GM23338 (cell line): ENCODE measurements at regions not wholly inside any gene's neighbourhood (a gene's known extent, or its start where the extent isn't known, plus 50 kb on each side); places are given as distances from the start of the nearest gene placed in this dataset.

Experiments used
- ATAC-seq: fragments of 200-7000 bp; cut with Tn5 transposase; 3 replicates; pipeline ENCODE4 v1.9.1; 2020
- DNase-seq: peaks from one replicate; pipeline ENCODE4 v3.0.0-alpha.2; 2015; ENCODE audit warnings: low spot score
- H2AFZ ChIP-seq: fragments of 200-600 bp; sonication (generic); 2 replicates; pipeline ENCODE4 v1.8.0; 2016; ENCODE audit warnings: antibody characterized with exemption, mild to moderate bottlenecking, moderate library complexity
- H3F3A ChIP-seq: fragments of 200-600 bp; sonication (generic); replicated peaks from 2 replicates; pipeline ENCODE4 v1.8.0; 2017; ENCODE audit warnings: antibody characterized with exemption, mixed run types, low read depth
- H3K27ac ChIP-seq: fragments of 200-600 bp; sonication (generic); 2 replicates; pipeline ENCODE4 v1.6.1; 2016; ENCODE audit warnings: low read depth
- H3K27me3 ChIP-seq: fragments of 200-600 bp; sonication (generic); 2 replicates; pipeline ENCODE4 v1.8.0; 2016; ENCODE audit warnings: mild to moderate bottlenecking, mixed run types, moderate library complexity; ENCODE audit not compliant: insufficient read depth
- H3K36me3 ChIP-seq: fragments of 200-600 bp; sonication (generic); 2 replicates; pipeline ENCODE4 v1.8.0; 2016; ENCODE audit warnings: mild to moderate bottlenecking; ENCODE audit not compliant: insufficient read depth
- H3K4me1 ChIP-seq: fragments of 200-600 bp; sonication (generic); 2 replicates; pipeline ENCODE4 v1.8.0; 2016; ENCODE audit warnings: mild to moderate bottlenecking, moderate library complexity; ENCODE audit not compliant: insufficient read depth
- H3K4me2 ChIP-seq: fragments of 200-600 bp; sonication (generic); 2 replicates; pipeline ENCODE4 v1.7.1; 2017; ENCODE audit warnings: mixed run types
- H3K4me3 ChIP-seq: fragments of 200-600 bp; sonication (generic); 2 replicates; pipeline ENCODE4 v1.6.1; 2016; ENCODE audit warnings: mixed run types
- H3K79me2 ChIP-seq: fragments of 200-600 bp; sonication (generic); replicated peaks from 2 replicates; pipeline ENCODE4 v1.8.0; 2017; ENCODE audit warnings: mild to moderate bottlenecking; ENCODE audit not compliant: insufficient read depth
- H3K9me2 ChIP-seq: fragments of 200-600 bp; sonication (generic); 2 replicates; pipeline ENCODE4 v1.8.0; 2017; ENCODE audit not compliant: insufficient read depth
- H4K20me1 ChIP-seq: fragments of 200-600 bp; sonication (generic); replicated peaks from 2 replicates; pipeline ENCODE4 v1.8.0; 2017; ENCODE audit warnings: mild to moderate bottlenecking; ENCODE audit not compliant: insufficient read depth
- H3K27ac Mint-ChIP-seq: 2 replicates; pipeline ENCODE4 v1.8.0; 2020; ENCODE audit warnings: inconsistent platforms, mild to moderate bottlenecking, moderate library complexity, mixed read lengths
- H3K27me3 Mint-ChIP-seq: 3 replicates; pipeline ENCODE4 v1.8.0; 2022; ENCODE audit warnings: low read depth, mild to moderate bottlenecking, moderate library complexity, mixed read lengths, inconsistent platforms; ENCODE audit not compliant: insufficient read depth, poor library complexity
- H3K36me3 Mint-ChIP-seq: 3 replicates; pipeline ENCODE4 v1.8.0; 2021; ENCODE audit warnings: low read depth, mild to moderate bottlenecking, inconsistent platforms, moderate library complexity, mixed read lengths
- H3K4me1 Mint-ChIP-seq: 3 replicates; pipeline ENCODE4 v1.8.0; 2020; ENCODE audit warnings: mild to moderate bottlenecking, inconsistent platforms, mixed read lengths
- H3K4me3 Mint-ChIP-seq: 3 replicates; pipeline ENCODE4 v1.8.0; 2021; ENCODE audit warnings: moderate library complexity, mild to moderate bottlenecking, inconsistent platforms, mixed read lengths
- H3K9me3 Mint-ChIP-seq: 3 replicates; pipeline ENCODE4 v1.8.0; 2020; ENCODE audit warnings: moderate library complexity, mild to moderate bottlenecking, inconsistent platforms, mixed read lengths
- CREB1 ChIP-seq: fragments of 250-450 bp; sonication (Bioruptor Pico); IDR thresholded peaks from 2 replicates; pipeline ENCODE4 v1.5.0; 2020; ENCODE audit warnings: low read depth, mild to moderate bottlenecking, moderate library complexity
- EZH2 ChIP-seq: fragments of 200-600 bp; sonication (generic); IDR thresholded peaks from one replicate; pipeline ENCODE4 v1.8.0; 2017; ENCODE audit warnings: antibody characterized with exemption, mild to moderate bottlenecking, low read depth; ENCODE audit not compliant: unreplicated experiment
- EZH2phosphoT487 ChIP-seq: fragments of 200-600 bp; sonication (generic); IDR thresholded peaks from one replicate; pipeline ENCODE4 v1.8.1; 2018; ENCODE audit warnings: antibody characterized with exemption; ENCODE audit not compliant: unreplicated experiment
- JUNB ChIP-seq: IDR thresholded peaks from one replicate; pipeline ENCODE4 v1.6.1; 2016; ENCODE audit warnings: antibody characterized with exemption; ENCODE audit not compliant: unreplicated experiment
- NANOG ChIP-seq: IDR thresholded peaks from 2 replicates; pipeline ENCODE4 v1.6.1; 2016; ENCODE audit warnings: antibody characterized with exemption, borderline replicate concordance
- POLR2AphosphoS5 ChIP-seq: IDR thresholded peaks from 2 replicates; pipeline ENCODE4 v1.6.1; 2016; ENCODE audit warnings: antibody characterized with exemption, low read depth
- ZNF114 ChIP-seq: fragments of 250-450 bp; sonication (Bioruptor Pico); IDR thresholded peaks from 2 replicates; pipeline ENCODE4 v1.5.0; 2020; ENCODE audit warnings: mild to moderate bottlenecking, moderate library complexity
- ZNF331 ChIP-seq: fragments of 250-450 bp; sonication (Bioruptor Pico); IDR thresholded peaks from 2 replicates; pipeline ENCODE4 v1.5.0; 2020; ENCODE audit warnings: low read depth, mild to moderate bottlenecking, moderate library complexity
- TF ChIP-seq, protein P1 (sequence below): fragments of 250-450 bp; sonication (Bioruptor Pico); IDR thresholded peaks from 2 replicates; pipeline ENCODE4 v1.5.0; 2020; ENCODE audit warnings: mild to moderate bottlenecking, moderate library complexity
- TF ChIP-seq, protein P2 (sequence below): IDR thresholded peaks from one replicate; pipeline ENCODE4 v1.6.1; 2018; ENCODE audit warnings: antibody characterized with exemption; ENCODE audit not compliant: unreplicated experiment

DNA sequence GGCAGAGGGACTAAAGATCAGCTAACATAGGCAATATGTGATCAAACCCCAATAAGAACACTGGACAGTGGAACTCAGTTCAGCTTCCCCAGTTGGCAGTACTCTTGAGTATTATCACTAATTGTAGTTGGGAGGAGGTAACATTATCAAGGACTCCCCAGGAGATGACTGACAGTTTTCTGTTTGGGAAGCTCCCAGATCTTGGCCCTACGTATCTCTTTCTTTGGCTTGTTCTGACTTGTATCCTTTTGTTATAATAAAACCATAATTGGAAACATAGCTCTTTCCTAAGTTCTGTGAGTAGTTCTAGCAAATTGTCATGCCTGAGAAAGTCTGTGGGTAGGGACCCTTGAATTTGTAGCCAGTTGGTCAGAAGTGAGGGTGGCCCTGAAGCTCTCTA, 316.4 kb downstream of the ZNF621 start (continued):
- TF ChIP-seq, protein P1, sequence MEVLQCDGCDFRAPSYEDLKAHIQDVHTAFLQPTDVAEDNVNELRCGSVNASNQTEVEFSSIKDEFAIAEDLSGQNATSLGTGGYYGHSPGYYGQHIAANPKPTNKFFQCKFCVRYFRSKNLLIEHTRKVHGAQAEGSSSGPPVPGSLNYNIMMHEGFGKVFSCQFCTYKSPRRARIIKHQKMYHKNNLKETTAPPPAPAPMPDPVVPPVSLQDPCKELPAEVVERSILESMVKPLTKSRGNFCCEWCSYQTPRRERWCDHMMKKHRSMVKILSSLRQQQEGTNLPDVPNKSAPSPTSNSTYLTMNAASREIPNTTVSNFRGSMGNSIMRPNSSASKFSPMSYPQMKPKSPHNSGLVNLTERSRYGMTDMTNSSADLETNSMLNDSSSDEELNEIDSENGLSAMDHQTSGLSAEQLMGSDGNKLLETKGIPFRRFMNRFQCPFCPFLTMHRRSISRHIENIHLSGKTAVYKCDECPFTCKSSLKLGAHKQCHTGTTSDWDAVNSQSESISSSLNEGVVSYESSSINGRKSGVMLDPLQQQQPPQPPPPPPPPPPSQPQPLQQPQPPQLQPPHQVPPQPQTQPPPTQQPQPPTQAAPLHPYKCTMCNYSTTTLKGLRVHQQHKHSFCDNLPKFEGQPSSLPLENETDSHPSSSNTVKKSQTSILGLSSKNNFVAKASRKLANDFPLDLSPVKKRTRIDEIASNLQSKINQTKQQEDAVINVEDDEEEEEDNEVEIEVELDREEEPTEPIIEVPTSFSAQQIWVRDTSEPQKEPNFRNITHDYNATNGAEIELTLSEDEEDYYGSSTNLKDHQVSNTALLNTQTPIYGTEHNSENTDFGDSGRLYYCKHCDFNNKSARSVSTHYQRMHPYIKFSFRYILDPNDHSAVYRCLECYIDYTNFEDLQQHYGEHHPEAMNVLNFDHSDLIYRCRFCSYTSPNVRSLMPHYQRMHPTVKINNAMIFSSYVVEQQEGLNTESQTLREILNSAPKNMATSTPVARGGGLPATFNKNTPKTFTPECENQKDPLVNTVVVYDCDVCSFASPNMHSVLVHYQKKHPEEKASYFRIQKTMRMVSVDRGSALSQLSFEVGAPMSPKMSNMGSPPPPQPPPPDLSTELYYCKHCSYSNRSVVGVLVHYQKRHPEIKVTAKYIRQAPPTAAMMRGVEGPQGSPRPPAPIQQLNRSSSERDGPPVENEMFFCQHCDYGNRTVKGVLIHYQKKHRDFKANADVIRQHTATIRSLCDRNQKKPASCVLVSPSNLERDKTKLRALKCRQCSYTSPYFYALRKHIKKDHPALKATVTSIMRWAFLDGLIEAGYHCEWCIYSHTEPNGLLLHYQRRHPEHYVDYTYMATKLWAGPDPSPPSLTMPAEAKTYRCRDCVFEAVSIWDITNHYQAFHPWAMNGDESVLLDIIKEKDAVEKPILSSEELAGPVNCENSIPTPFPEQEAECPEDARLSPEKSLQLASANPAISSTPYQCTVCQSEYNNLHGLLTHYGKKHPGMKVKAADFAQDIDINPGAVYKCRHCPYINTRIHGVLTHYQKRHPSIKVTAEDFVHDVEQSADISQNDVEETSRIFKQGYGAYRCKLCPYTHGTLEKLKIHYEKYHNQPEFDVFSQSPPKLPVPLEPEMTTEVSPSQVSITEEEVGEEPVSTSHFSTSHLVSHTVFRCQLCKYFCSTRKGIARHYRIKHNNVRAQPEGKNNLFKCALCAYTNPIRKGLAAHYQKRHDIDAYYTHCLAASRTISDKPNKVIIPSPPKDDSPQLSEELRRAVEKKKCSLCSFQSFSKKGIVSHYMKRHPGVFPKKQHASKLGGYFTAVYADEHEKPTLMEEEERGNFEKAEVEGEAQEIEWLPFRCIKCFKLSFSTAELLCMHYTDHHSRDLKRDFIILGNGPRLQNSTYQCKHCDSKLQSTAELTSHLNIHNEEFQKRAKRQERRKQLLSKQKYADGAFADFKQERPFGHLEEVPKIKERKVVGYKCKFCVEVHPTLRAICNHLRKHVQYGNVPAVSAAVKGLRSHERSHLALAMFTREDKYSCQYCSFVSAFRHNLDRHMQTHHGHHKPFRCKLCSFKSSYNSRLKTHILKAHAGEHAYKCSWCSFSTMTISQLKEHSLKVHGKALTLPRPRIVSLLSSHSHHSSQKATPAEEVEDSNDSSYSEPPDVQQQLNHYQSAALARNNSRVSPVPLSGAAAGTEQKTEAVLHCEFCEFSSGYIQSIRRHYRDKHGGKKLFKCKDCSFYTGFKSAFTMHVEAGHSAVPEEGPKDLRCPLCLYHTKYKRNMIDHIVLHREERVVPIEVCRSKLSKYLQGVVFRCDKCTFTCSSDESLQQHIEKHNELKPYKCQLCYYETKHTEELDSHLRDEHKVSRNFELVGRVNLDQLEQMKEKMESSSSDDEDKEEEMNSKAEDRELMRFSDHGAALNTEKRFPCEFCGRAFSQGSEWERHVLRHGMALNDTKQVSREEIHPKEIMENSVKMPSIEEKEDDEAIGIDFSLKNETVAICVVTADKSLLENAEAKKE (CRISPR knock-in tag) = no peak
- no peak for TF ChIP-seq POLR2AphosphoS5

DNA sequence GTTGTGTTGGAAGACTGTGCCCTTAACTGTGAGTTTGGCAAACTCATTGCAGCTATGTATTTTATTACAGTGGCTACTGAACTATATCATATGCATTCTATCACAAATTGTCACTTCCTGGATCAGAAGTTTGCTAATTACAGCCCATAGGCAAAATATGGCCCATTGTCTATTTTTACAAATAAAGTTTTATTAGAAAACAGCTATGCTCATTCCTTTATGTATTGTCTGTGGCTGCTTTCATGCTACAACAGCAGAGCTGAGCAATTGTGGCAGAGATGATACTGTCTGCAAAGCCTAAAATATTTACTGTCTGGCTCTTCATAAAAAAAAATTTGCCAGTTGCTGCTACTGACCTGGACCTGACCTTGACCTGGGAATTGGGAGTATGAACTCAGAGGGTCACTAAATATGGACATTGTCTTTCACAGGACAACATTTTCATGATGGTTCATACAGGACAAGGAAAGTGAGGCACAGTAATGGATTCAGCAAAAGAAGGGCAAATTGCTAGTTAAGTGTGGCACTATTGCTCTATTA, 316.9 kb downstream of the ZNF621 start:
- DNase-seq (no peak), ATAC-seq (no peak)
- Histone ChIP-seq H3K4me1 (peaks cover 21% of the 10 kb centered on the region), H3K4me2 (no peak overlapping the region), H3K27ac (no peak overlapping the region), H3F3A (no peaks in the 10 kb centered on the region), H2AFZ (no peak overlapping the region), H3K9me2 (0 out of 2 replicates have a peak, but pooled peaks cover 2% of the 10 kb centered on the region), H3K36me3 (no peaks in the 10 kb centered on the region; the same call in 1 of the 2 replicates), H4K20me1 (no peaks in the 10 kb centered on the region), H3K79me2 (no peaks in the 10 kb centered on the region), H3K4me3 (no peak overlapping the region), H3K27me3 (no peaks in the 10 kb centered on the region)
- Mint-ChIP-seq H3K27ac (no peak overlapping the region), H3K4me3 (no peak overlapping the region), H3K9me3 (peaks cover 9% of the 10 kb centered on the region), H3K27me3 (peaks cover 2% of the 10 kb centered on the region), H3K4me1 (peaks cover 18% of the 10 kb centered on the region; the same call in 2 of the 3 replicates), H3K36me3 (peaks cover 8% of the 10 kb centered on the region; the same call in 1 of the 3 replicates)
- TF ChIP-seq EZH2 (no peak), ZNF331 (CRISPR knock-in tag) (no peak), EZH2phosphoT487 (no peak), POLR2AphosphoS5 (no peak), ZNF114 (CRISPR knock-in tag) (no peak), NANOG (no peak), CREB1 (CRISPR knock-in tag) (no peak), JUNB (no peak)
- TF ChIP-seq, protein P2, sequence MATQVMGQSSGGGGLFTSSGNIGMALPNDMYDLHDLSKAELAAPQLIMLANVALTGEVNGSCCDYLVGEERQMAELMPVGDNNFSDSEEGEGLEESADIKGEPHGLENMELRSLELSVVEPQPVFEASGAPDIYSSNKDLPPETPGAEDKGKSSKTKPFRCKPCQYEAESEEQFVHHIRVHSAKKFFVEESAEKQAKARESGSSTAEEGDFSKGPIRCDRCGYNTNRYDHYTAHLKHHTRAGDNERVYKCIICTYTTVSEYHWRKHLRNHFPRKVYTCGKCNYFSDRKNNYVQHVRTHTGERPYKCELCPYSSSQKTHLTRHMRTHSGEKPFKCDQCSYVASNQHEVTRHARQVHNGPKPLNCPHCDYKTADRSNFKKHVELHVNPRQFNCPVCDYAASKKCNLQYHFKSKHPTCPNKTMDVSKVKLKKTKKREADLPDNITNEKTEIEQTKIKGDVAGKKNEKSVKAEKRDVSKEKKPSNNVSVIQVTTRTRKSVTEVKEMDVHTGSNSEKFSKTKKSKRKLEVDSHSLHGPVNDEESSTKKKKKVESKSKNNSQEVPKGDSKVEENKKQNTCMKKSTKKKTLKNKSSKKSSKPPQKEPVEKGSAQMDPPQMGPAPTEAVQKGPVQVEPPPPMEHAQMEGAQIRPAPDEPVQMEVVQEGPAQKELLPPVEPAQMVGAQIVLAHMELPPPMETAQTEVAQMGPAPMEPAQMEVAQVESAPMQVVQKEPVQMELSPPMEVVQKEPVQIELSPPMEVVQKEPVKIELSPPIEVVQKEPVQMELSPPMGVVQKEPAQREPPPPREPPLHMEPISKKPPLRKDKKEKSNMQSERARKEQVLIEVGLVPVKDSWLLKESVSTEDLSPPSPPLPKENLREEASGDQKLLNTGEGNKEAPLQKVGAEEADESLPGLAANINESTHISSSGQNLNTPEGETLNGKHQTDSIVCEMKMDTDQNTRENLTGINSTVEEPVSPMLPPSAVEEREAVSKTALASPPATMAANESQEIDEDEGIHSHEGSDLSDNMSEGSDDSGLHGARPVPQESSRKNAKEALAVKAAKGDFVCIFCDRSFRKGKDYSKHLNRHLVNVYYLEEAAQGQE = no peak
